ENCODE measurements at regions not wholly inside any gene's neighbourhood (a gene's known extent, or its start where the extent isn't known, plus 50 kb on each side); places are given as distances from the start of the nearest gene placed in this dataset.
"Not testable (repeated sequence)": the region's sequence is repeated elsewhere in the genome, so short reads cannot be mapped to it uniquely, and the experiment has no call there.

DNA sequence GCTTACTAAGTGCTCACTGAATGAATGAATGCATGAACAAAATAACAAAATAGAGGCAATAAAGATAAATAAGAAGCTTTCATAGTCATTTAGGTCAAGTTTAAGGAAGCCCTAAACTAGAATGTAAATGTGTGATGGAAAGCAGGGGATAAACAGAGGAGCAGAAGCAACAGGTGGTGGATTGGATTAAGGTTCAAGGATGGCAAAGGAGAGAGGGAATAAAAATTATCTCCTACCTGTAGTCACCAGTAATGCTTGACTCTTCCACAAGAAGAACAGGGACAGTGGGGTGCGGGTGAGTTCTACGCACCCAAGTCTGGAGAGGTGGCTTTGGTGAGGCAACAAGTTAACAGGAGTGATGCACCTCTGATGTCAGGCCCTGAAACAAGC lies 212.4 kb downstream of the ZIC5 start:
- Histone ChIP-seq H3K27ac (ENCODE audit: low read depth, low read length) (no peak overlapping the region), H3K9me3 (ENCODE audit: low read length) (no peaks in the 10 kb centered on the region), H3K4me3 (ENCODE audit: low read depth in 1 of 2, low read length in 2 of 2) (no peak overlapping the region), H3K9ac (ENCODE audit: low read length) (no peak overlapping the region), H3K4me1 (ENCODE audit: insufficient read depth, low read length) (no peaks in the 10 kb centered on the region), H3K27me3 (ENCODE audit: control insufficient read depth in 1 of 2, insufficient read depth in 2 of 2, low read length in 2 of 2) (no peaks in the 10 kb centered on the region), H3K36me3 (ENCODE audit: insufficient read depth, low read length) (no peaks in the 10 kb centered on the region)

DNA sequence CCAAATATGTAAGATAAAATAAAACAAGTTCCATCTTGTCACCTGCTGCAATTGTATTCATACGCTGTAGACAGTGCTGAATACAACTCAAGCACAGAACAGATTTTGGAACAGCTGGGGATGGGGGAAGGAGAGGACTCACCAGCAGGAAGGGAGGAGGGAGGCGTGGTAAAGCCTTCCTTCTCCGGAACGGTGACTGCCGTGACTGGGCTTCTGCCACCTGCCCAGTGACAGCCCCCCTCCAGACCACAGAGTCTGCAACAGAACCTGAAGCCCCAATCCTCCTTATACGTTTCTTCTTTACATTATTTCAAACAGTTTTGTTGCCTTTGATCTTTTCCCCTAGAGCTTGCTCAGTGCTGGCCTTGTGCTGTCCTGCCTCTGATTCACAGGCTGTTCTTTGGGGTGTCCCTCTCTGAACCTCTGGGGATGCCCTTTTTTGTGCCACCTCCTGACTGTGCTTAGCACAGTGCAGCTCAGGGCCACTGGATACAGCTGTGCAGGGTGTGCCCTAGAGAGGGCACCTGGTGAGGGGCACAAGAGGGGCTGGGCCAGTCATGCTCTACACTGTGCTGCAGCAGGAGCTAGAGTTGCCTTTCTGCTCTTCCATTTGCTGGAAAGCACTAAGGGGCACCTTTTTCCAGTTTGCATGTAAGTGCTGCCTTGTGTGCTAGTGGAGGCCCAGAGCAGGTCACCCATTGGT lies 213.0 kb downstream of the ZIC5 start:
- H3K4me3 ChIP-seq (ENCODE audit: low read depth in 1 of 2, low read length in 2 of 2) = no peak overlapping the region
- H3K4me1 ChIP-seq (ENCODE audit: insufficient read depth, low read length) = no peaks in the 10 kb centered on the region
- no peaks in the 10 kb centered on the region for H3K36me3 ChIP-seq (ENCODE audit: insufficient read depth, low read length)
- H3K9ac ChIP-seq (ENCODE audit: low read length) = no peak overlapping the region
- no peaks in the 10 kb centered on the region for H3K27me3 ChIP-seq (ENCODE audit: control insufficient read depth in 1 of 2, insufficient read depth in 2 of 2, low read length in 2 of 2)
- H3K27ac ChIP-seq (ENCODE audit: low read depth, low read length) = no peak overlapping the region
- no peaks in the 10 kb centered on the region for H3K9me3 ChIP-seq (ENCODE audit: low read length)

DNA sequence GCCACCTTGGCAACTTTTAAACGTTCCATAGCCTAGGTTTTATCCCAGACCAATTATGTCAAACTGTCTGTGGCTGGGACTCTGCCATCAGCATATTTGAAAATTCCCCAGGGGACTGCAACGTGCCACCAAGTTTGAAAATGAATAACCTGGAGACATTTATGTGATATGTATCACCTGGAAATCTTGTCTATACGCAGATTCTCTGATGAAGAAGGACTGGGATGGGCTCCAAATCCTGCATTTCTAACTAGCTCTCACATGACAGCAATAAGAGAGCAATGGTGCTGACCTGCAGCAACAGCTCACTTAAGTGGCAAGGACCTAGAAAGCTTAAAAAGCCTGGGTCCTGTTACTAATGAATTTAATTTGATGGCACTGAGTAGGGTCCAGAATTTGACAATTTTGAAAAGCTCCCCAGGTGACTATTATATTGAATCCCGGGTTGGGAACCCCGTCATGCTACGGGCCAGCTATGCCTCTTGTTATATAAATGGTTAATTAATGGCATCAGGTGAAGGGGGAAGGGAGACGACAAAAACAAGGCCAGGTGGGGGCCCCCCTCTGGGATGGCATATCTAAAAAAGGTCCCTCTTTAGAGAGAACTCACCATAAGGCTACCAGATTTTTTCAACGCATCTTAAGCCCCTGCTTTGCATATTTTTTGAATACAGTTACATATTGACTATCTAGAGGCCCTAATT lies 213.7 kb downstream of the ZIC5 start:
- Histone ChIP-seq H3K9me3 (ENCODE audit: low read length) (no peaks in the 10 kb centered on the region), H3K27ac (ENCODE audit: low read depth, low read length) (no peak overlapping the region), H3K36me3 (ENCODE audit: insufficient read depth, low read length) (no peaks in the 10 kb centered on the region), H3K4me1 (ENCODE audit: insufficient read depth, low read length) (no peaks in the 10 kb centered on the region), H3K9ac (ENCODE audit: low read length) (no peak overlapping the region), H3K27me3 (ENCODE audit: control insufficient read depth in 1 of 2, insufficient read depth in 2 of 2, low read length in 2 of 2) (no peaks in the 10 kb centered on the region), H3K4me3 (ENCODE audit: low read depth in 1 of 2, low read length in 2 of 2) (no peak overlapping the region)

DNA sequence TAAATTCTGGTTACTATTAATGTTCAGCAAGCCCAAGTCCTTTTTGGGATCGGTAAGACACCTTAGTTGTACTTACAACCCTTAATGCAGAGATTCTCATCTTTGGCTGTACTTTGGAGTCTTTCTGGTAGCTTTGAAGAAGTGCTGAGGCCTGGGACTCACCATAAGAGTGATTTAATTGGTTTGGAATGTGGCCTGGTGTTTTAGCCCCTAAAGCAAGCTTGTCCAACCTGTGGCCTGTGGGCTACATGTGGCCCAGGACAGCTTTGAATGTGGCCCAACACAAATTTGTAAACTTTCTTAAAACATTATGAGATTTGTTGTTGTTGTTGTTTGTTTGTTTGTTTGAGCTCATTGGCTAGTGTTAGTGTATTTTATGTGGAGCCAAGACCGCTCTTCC lies 215.3 kb downstream of the ZIC5 start:
- Histone ChIP-seq H3K27me3 (ENCODE audit: control insufficient read depth in 1 of 2, insufficient read depth in 2 of 2, low read length in 2 of 2) (no peaks in the 10 kb centered on the region), H3K9me3 (ENCODE audit: low read length) (no peaks in the 10 kb centered on the region), H3K27ac (ENCODE audit: low read depth, low read length) (no peak overlapping the region), H3K4me3 (ENCODE audit: low read depth in 1 of 2, low read length in 2 of 2) (no peak overlapping the region), H3K4me1 (ENCODE audit: insufficient read depth, low read length) (no peaks in the 10 kb centered on the region), H3K36me3 (ENCODE audit: insufficient read depth, low read length) (no peaks in the 10 kb centered on the region), H3K9ac (ENCODE audit: low read length) (no peak overlapping the region)

DNA sequence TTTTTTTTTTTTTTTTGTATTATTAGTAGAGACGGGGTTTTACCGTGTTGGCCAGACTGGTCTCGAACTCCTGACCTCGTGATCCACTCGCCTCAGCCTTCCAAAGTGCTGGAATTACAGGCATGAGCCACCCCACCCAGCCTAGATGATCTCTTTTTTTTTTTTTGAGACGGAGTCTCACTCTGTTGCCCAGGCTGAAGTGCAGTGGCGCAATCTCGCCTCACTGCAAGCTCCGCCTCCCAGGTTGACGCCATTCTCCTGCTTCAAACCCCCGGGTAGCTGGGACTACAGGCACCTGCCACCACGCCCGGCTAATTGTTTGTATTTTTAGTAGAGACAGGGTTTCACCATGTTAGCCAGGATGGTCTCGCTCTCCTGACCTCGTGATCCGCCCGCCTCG lies 216.8 kb downstream of the ZIC5 start:
- H3K9me3 ChIP-seq (ENCODE audit: low read length); H3K4me3 ChIP-seq (ENCODE audit: low read depth in 1 of 2, low read length in 2 of 2); H3K9ac ChIP-seq (ENCODE audit: low read length); H3K36me3 ChIP-seq (ENCODE audit: insufficient read depth, low read length); H3K27ac ChIP-seq (ENCODE audit: low read depth, low read length); H3K27me3 ChIP-seq (ENCODE audit: control insufficient read depth in 1 of 2, insufficient read depth in 2 of 2, low read length in 2 of 2); H3K4me1 ChIP-seq (ENCODE audit: insufficient read depth, low read length): not testable (repeated sequence)

DNA sequence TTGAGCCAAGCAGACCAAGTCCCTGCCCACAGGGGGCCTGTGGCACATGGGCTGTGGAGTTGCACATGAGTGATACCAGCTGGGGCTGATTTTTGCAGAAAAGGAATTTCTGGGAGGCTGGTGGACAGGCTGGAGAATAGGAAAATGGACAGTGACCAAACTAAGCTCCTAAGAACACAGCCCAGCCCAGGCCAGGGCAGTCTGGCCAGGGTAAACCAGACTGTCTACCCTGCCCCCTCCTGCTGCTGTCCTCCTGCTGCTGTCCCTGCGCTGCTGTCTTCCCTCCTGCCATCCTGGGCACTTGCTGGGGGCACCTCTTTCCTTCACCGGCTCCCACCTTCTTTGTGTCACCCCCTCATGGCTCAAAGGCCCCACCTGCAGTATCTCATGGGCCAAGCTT lies 219.2 kb downstream of the ZIC5 start:
- no peak overlapping the region for H3K27ac ChIP-seq (ENCODE audit: low read depth, low read length)
- H3K4me1 ChIP-seq (ENCODE audit: insufficient read depth, low read length) = no peaks in the 10 kb centered on the region
- H3K36me3 ChIP-seq (ENCODE audit: insufficient read depth, low read length) = no peaks in the 10 kb centered on the region
- no peak overlapping the region for H3K4me3 ChIP-seq (ENCODE audit: low read depth in 1 of 2, low read length in 2 of 2)
- no peaks in the 10 kb centered on the region for H3K27me3 ChIP-seq (ENCODE audit: control insufficient read depth in 1 of 2, insufficient read depth in 2 of 2, low read length in 2 of 2)
- H3K9me3 ChIP-seq (ENCODE audit: low read length) = no peaks in the 10 kb centered on the region
- no peak overlapping the region for H3K9ac ChIP-seq (ENCODE audit: low read length)

DNA sequence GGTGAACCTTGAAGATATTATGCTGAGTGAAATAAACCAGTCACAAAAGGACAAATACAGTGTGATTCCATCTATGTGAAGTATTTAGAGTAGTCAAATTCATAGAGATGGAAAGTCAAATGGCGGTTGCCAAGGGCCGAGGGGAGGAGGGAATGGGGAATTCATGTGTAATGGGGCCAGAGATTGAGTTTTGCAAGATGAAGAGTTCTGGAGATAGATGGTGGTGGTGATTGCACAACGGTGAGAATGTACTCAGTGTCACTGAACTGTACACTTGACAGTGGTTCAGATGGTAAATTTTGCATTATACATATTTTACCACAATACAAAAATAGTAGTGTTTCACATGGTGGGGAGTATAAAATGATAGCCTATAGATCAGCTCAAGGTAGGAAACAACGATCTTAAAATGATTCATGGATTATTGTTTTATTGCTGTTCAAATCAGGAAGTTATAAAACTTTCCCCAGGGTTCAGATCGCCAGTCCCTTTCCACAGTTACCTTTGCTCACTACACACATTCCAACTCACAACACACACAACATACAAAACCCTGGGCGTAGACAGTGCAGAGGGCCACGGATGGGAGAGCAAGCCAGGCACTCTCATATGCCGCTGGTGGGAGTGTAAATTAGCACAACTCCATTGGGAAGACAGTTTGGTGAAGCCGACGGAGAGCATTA lies 219.9 kb downstream of the ZIC5 start:
- H3K4me1 ChIP-seq (ENCODE audit: insufficient read depth, low read length) = no peaks in the 10 kb centered on the region
- H3K9me3 ChIP-seq (ENCODE audit: low read length) = no peaks in the 10 kb centered on the region
- no peaks in the 10 kb centered on the region for H3K36me3 ChIP-seq (ENCODE audit: insufficient read depth, low read length)
- no peak overlapping the region for H3K9ac ChIP-seq (ENCODE audit: low read length)
- H3K27ac ChIP-seq (ENCODE audit: low read depth, low read length) = no peak overlapping the region
- no peaks in the 10 kb centered on the region for H3K27me3 ChIP-seq (ENCODE audit: control insufficient read depth in 1 of 2, insufficient read depth in 2 of 2, low read length in 2 of 2)
- no peak overlapping the region for H3K4me3 ChIP-seq (ENCODE audit: low read depth in 1 of 2, low read length in 2 of 2)

DNA sequence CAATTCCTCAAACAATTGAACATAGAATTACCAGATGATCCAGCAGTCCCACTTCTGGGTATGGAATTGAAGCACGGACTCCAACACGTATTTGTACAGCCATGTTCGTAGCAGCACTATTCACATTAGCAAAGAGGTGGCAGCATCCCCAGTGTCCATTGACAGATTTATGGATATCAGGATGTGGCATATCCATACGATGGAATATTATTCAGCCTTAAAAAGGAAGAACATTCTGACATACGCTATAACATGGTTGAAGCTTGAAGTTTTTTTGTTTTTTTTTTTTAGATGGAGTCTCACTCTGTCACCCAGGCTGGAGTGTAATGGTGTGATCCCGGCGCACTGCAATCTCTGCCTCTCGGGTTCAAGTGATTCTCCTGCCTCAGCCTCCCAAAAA lies 220.6 kb downstream of the ZIC5 start:
- Histone ChIP-seq H3K36me3 (ENCODE audit: insufficient read depth, low read length) (no peaks in the 10 kb centered on the region), H3K27ac (ENCODE audit: low read depth, low read length) (no peak overlapping the region), H3K27me3 (ENCODE audit: control insufficient read depth in 1 of 2, insufficient read depth in 2 of 2, low read length in 2 of 2) (no peaks in the 10 kb centered on the region), H3K4me1 (ENCODE audit: insufficient read depth, low read length) (no peaks in the 10 kb centered on the region), H3K9me3 (ENCODE audit: low read length) (no peaks in the 10 kb centered on the region), H3K4me3 (ENCODE audit: low read depth in 1 of 2, low read length in 2 of 2) (no peak overlapping the region), H3K9ac (ENCODE audit: low read length) (no peak overlapping the region)

DNA sequence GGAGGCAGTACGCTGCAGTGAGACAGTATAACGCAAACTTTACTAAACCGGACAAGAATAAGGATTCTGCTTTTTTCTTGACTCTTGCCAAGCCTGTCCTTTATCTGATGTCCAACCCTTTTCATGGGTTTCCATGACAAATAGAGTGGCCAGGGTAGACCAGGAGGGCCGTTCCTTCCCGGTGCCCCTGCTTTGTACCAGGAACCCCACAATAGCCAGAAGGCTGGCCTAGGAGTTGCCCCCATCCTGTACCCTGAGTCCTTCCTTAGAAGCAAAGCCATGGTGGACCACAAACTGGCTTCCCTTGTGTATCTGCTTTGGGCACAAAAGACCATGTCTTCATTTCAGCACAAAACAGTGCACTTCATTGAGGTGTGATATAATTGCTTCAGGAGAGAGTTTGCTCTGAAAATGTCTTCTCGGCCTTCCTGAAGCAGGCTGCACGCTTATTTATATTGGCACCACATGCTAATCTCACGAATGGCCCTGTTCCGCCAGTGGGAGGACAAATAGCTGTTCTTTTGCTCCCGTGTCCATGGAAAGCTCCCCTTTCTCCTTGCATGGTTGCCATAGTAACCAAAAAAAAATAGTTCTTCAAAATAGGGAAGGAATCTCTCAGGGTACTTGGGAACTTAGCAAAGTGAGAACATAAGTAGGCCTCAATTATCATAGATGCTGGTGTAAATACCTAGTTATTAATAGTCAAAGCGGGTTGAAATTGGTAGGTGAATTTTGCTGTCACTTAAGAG lies 222.1 kb downstream of the ZIC5 start:
- H3K4me3 ChIP-seq (ENCODE audit: low read depth in 1 of 2, low read length in 2 of 2) = no peak overlapping the region
- no peaks in the 10 kb centered on the region for H3K4me1 ChIP-seq (ENCODE audit: insufficient read depth, low read length)
- no peaks in the 10 kb centered on the region for H3K27me3 ChIP-seq (ENCODE audit: control insufficient read depth in 1 of 2, insufficient read depth in 2 of 2, low read length in 2 of 2)
- no peaks in the 10 kb centered on the region for H3K36me3 ChIP-seq (ENCODE audit: insufficient read depth, low read length)
- H3K27ac ChIP-seq (ENCODE audit: low read depth, low read length) = no peak overlapping the region
- H3K9me3 ChIP-seq (ENCODE audit: low read length) = no peaks in the 10 kb centered on the region
- H3K9ac ChIP-seq (ENCODE audit: low read length) = no peak overlapping the region

DNA sequence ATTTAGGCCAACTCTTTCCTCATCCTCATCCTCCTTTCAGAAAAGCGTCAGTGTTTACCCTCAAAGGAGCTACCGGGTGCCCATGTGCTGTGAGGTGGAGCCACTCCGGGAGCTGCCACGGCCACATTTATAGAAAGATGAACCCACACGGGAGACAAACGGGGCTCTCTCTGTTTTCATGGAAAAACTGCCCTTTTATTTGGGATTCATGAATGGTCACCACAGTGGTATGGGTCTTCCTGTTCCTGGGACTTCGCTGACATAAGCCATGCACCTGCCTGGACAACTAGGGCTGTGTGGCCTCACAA lies 224.2 kb downstream of the ZIC5 start:
- H3K9ac ChIP-seq (ENCODE audit: low read length) = no peak overlapping the region
- H3K9me3 ChIP-seq (ENCODE audit: low read length) = no peaks in the 10 kb centered on the region
- no peaks in the 10 kb centered on the region for H3K27me3 ChIP-seq (ENCODE audit: control insufficient read depth in 1 of 2, insufficient read depth in 2 of 2, low read length in 2 of 2)
- H3K36me3 ChIP-seq (ENCODE audit: insufficient read depth, low read length) = no peaks in the 10 kb centered on the region
- H3K4me3 ChIP-seq (ENCODE audit: low read depth in 1 of 2, low read length in 2 of 2) = no peak overlapping the region
- H3K27ac ChIP-seq (ENCODE audit: low read depth, low read length) = no peak overlapping the region
- no peaks in the 10 kb centered on the region for H3K4me1 ChIP-seq (ENCODE audit: insufficient read depth, low read length)

DNA sequence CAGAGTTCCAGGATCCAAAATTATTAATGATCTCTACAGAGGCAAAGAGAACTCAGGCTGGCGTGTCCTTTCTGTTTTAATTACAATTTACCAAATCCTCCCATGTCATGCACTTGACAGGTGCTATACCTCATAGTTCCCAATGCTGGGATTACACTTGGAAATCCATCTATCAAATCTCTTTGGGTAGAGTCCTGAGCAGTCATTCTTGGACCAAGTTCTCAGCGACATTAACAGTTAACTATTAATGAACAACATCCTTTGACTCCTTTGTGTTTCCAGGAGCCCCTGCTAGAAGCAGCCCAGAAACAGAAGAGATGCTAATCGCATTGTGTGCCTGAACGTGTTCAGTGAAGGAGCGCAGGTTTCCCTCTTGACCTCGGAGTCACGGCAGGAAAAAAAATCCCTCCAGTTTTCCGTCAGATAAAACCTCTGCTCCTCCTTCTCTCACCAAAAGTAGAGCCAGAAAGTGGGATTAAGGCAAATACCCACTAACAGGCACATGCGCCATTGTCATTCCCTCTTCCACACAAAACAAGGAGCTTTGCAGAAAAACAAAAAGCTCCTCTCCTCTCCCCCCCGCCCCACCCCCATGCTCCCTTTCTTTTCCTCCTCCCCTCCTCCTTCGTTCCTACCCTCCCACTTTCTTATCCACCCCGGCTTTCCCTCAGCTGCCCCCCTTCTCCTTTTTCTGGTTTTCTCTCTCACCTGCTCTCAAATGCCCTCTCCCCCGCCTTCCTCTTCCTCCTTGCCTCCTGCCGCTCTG lies 224.7 kb downstream of the ZIC5 start:
- no peak overlapping the region for H3K4me3 ChIP-seq (ENCODE audit: low read depth in 1 of 2, low read length in 2 of 2)
- H3K9me3 ChIP-seq (ENCODE audit: low read length) = no peaks in the 10 kb centered on the region
- H3K36me3 ChIP-seq (ENCODE audit: insufficient read depth, low read length) = no peaks in the 10 kb centered on the region
- H3K9ac ChIP-seq (ENCODE audit: low read length) = no peak overlapping the region
- no peaks in the 10 kb centered on the region for H3K4me1 ChIP-seq (ENCODE audit: insufficient read depth, low read length)
- no peaks in the 10 kb centered on the region for H3K27me3 ChIP-seq (ENCODE audit: control insufficient read depth in 1 of 2, insufficient read depth in 2 of 2, low read length in 2 of 2)
- no peak overlapping the region for H3K27ac ChIP-seq (ENCODE audit: low read depth, low read length)

Measured in muscle layer of colon (tissue), 2 donors.